ENCODE measurements at regions not wholly inside any gene's neighbourhood (a gene's known extent, or its start where the extent isn't known, plus 50 kb on each side); places are given as distances from the start of the nearest gene placed in this dataset.

GRCh38 chr6:33904050-33904746 lies 100.4 kb upstream of the MLN start:
- H3K9me3 ChIP-seq (replicated peaks; ENCODE audit: control insufficient read depth, insufficient read depth, low read length), result no peaks in the 10 kb centered on the region; the same call in 2 of the 3 replicates
- 28% methylated on average over 14 of the region's 14 CpGs for WGBS (ENCODE audit: insufficient coverage, insufficient replicate concordance, low lambda C conversion rate, missing lambda C conversion rate)
- H3K9ac ChIP-seq (ENCODE audit: control insufficient read depth, insufficient read depth, low read length), result no peak overlapping the region
- TF ChIP-seq NFYB (IDR thresholded peaks at IDR 0.05; ENCODE audit: insufficient read depth, low read depth, low read length) (0 out of 2 replicates have a peak, but pooled peaks have one; percentile 24), RUNX3 (IDR thresholded peaks at IDR 0.05; ENCODE audit: low read length) (0 out of 2 replicates have a peak, but pooled peaks have one; percentile 39)
- TF ChIP-seq, protein P1, sequence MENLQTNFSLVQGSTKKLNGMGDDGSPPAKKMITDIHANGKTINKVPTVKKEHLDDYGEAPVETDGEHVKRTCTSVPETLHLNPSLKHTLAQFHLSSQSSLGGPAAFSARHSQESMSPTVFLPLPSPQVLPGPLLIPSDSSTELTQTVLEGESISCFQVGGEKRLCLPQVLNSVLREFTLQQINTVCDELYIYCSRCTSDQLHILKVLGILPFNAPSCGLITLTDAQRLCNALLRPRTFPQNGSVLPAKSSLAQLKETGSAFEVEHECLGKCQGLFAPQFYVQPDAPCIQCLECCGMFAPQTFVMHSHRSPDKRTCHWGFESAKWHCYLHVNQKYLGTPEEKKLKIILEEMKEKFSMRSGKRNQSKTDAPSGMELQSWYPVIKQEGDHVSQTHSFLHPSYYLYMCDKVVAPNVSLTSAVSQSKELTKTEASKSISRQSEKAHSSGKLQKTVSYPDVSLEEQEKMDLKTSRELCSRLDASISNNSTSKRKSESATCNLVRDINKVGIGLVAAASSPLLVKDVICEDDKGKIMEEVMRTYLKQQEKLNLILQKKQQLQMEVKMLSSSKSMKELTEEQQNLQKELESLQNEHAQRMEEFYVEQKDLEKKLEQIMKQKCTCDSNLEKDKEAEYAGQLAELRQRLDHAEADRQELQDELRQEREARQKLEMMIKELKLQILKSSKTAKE (IDR thresholded peaks at IDR 0.05; ENCODE audit: low read depth, poor library complexity, severe bottlenecking), result no peak
- TF ChIP-seq, protein P2, sequence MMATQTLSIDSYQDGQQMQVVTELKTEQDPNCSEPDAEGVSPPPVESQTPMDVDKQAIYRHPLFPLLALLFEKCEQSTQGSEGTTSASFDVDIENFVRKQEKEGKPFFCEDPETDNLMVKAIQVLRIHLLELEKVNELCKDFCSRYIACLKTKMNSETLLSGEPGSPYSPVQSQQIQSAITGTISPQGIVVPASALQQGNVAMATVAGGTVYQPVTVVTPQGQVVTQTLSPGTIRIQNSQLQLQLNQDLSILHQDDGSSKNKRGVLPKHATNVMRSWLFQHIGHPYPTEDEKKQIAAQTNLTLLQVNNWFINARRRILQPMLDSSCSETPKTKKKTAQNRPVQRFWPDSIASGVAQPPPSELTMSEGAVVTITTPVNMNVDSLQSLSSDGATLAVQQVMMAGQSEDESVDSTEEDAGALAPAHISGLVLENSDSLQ (IDR thresholded peaks at IDR 0.05), result peak; percentile 10; the same call in 1 of the 2 replicates
- H4K20me1 ChIP-seq (ENCODE audit: control insufficient read depth, insufficient read depth), result no peaks in the 10 kb centered on the region
- intact Hi-C loops (cut with micrococcal nuclease; ENCODE audit: unreplicated experiment) (no loop called here), in situ Hi-C loops (cut with MboI) (no loop called here)
- H3K36me3 ChIP-seq (ENCODE audit: control insufficient read depth in 2 of 2, insufficient read depth in 2 of 2, low read length in 1 of 2), result no peaks in the 10 kb centered on the region
- no TSS peak for BruUV-seq (replicated peaks)
- peaks cover 27% of the 10 kb centered on the region for H3K4me1 ChIP-seq (ENCODE audit: control insufficient read depth, insufficient read depth, low read length)
- H3K27me3 ChIP-seq (replicated peaks in 1 of 2; ENCODE audit: control insufficient read depth in 2 of 2, insufficient read depth in 2 of 2, low read length in 1 of 2), result no peaks in the 10 kb centered on the region
- FAIRE-seq (no peak), ATAC-seq (peak; percentile 85), DNase-seq (ENCODE audit: low read depth, low spot score) (peak; percentile 79)
- ChIA-PET RAD21 (ENCODE audit: unreplicated experiment) (interaction anchor here (1.1 kb wide), 1 partner anchor 10 kb away, joined by 3 read pairs; no protein-coding TSS in a partner anchor), POLR2A (no interaction called here), SMC1A (ENCODE audit: uncharacterized antibody, unreplicated experiment) (interaction anchor here (0.8 kb wide), 1 partner anchor 14 kb away, joined by 3 read pairs; no protein-coding TSS in a partner anchor), CTCF (interaction anchor here (1.0 kb wide), 1 partner anchor 133 kb away, joined by 4 read pairs; no protein-coding TSS in a partner anchor)
- no peak overlapping the region for H3K4me3 ChIP-seq
- no peaks in the 10 kb centered on the region for H3K79me2 ChIP-seq (ENCODE audit: control insufficient read depth, insufficient read depth, low read length)
- peak overlapping the region; percentile 60 for H3K27ac ChIP-seq (ENCODE audit: control insufficient read depth, insufficient read depth)
- H2AFZ ChIP-seq (ENCODE audit: control insufficient read depth, low read depth, low read length), result peak overlapping the region; percentile 37; the same call in 1 of the 2 replicates
- peak overlapping the region; percentile 65 for H3K4me2 ChIP-seq (ENCODE audit: control insufficient read depth, insufficient read depth)
